ENCODE measurements at regions not wholly inside any gene's neighbourhood (a gene's known extent, or its start where the extent isn't known, plus 50 kb on each side); places are given as distances from the start of the nearest gene placed in this dataset.

DNA sequence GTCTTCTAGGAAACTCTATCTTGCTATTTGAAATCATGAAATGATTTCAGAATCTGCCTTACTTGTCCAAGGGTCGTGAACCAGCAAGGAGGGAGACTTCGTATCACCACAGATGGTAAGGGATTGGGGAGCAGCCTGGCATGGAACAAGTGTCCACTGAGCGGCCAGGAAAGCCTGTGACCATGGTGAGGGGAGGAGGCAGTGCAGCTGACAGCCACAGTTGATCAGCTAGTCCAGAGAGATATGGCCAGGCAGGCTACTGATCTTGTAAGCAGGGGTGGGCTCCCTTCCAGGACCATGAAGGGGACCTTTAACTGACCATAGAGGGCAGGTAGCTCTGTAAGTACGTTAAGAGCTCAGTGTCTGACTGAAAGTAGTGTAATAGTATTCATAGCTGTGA, 96.8 kb upstream of the TENT5A start:
- Histone ChIP-seq H3K4me1 (replicated peaks in 1 of 2) (peaks cover 5 to 26% of the 10 kb centered on the region in 2 donors), H3K27ac (no peak overlapping the region), H3K9me3 (replicated peaks in 1 of 3) (no peaks in the 10 kb centered on the region), H3K4me3 (no peak overlapping the region), H3K36me3 (replicated peaks in 1 of 2) (no peaks in the 10 kb centered on the region), H3K27me3 (no peaks in the 10 kb centered on the region)
- DNase-seq = no peak
- WGBS, 4 donors = 75 to 81% (median 80%) methylated on average over 4 of the region's 4 CpGs
- intact Hi-C loops (cut with DNase I) = no loop called here
- TF ChIP-seq POLR2A (IDR thresholded peaks at IDR 0.05) = no peak
- TF ChIP-seq, protein P1, sequence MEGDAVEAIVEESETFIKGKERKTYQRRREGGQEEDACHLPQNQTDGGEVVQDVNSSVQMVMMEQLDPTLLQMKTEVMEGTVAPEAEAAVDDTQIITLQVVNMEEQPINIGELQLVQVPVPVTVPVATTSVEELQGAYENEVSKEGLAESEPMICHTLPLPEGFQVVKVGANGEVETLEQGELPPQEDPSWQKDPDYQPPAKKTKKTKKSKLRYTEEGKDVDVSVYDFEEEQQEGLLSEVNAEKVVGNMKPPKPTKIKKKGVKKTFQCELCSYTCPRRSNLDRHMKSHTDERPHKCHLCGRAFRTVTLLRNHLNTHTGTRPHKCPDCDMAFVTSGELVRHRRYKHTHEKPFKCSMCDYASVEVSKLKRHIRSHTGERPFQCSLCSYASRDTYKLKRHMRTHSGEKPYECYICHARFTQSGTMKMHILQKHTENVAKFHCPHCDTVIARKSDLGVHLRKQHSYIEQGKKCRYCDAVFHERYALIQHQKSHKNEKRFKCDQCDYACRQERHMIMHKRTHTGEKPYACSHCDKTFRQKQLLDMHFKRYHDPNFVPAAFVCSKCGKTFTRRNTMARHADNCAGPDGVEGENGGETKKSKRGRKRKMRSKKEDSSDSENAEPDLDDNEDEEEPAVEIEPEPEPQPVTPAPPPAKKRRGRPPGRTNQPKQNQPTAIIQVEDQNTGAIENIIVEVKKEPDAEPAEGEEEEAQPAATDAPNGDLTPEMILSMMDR (IDR thresholded peaks at IDR 0.05) = no peak

DNA sequence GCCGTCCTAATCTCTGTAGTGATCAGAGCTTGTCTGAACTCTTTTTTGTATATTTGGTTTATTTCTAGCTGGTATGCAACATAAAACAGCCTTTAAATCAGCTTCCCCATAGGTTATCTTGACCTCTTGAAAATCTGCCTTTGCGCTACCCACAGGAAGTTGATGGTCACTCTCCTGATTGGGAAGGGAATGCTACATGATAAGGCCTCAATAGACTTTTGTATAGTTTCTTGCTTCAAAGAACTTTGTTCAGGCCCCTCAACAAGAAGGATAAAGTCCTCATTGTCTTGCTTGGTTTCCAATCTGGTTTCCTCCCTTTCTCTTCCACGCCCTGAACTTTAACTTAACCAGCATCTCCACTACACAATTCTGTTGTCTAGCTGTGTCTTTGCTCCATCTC, 95.4 kb upstream of the TENT5A start:
- TF ChIP-seq, protein P1 (IDR thresholded peaks at IDR 0.05) = no peak
- no peak for TF ChIP-seq POLR2A (IDR thresholded peaks at IDR 0.05)
- H3K4me3 ChIP-seq = no peak overlapping the region
- H3K4me1 ChIP-seq (replicated peaks in 1 of 2) = peaks cover 11 to 27% of the 10 kb centered on the region in 2 donors
- H3K27me3 ChIP-seq = no peaks in the 10 kb centered on the region
- H3K27ac ChIP-seq = no peak overlapping the region
- 82 to 94% (median 93%) methylated on average over 3 of the region's 3 CpGs for WGBS, 4 donors
- no peak for DNase-seq
- H3K9me3 ChIP-seq (replicated peaks in 1 of 3) = no peaks in the 10 kb centered on the region
- intact Hi-C loops (cut with DNase I) = no loop called here
- no peaks in the 10 kb centered on the region for H3K36me3 ChIP-seq (replicated peaks in 1 of 2)

DNA sequence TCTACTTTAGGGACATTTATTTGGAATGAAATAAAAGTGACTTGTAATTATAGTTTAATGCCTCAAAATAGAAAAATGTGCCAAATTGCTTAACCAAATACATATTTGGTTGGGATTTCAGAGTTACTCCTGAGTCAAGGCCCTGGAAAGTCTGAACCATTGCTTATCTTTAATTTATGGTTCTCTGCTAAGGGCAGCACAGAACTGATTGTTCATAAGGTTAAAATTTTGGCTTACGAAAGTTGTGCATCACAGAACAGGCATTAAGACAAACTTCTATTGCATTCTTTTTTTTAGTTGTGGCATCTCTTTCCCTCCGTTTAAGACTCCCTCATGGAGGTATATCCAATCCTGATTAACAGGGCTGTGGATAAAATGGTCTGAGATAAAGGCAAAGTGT, 92.2 kb upstream of the TENT5A start:
- Histone ChIP-seq H3K4me3 (no peak overlapping the region), H3K4me1 (replicated peaks in 1 of 2) (peaks cover 17 to 34% of the 10 kb centered on the region in 2 donors), H3K9me3 (replicated peaks in 1 of 3) (no peaks in the 10 kb centered on the region), H3K27ac (peak overlapping the region in 4 of 5 donors; percentile 36 to 86 (median 58)), H3K36me3 (replicated peaks in 1 of 2) (no peaks in the 10 kb centered on the region), H3K27me3 (no peaks in the 10 kb centered on the region)
- TF ChIP-seq, protein P1 (IDR thresholded peaks at IDR 0.05) = no peak
- no peak for TF ChIP-seq POLR2A (IDR thresholded peaks at IDR 0.05)
- 30 to 34% (median 32%) methylated on average over 2 of the region's 2 CpGs for WGBS, 4 donors
- peak in 3 of 7 donors; percentile 24 to 49 (median 28) for DNase-seq
- intact Hi-C loops (cut with DNase I) = no loop called here

DNA sequence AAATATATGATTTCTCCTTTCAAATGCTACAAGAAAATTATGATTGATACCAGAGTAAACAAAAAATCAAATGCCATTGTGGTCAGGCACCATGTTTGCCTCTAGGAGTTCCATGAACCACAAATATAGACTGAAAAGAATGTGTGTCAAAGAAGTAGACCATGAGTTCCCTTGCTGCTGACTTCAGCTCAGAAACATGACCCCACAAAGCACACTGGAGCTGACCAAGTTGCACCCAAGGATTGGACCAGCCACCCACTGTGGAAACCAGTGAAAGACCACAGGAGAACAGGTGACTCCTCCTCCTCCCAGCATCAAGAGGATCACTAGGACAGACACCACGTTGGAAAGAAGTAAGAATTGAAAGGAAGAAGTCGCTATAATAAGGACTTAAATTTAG, 90.8 kb upstream of the TENT5A start:
- no peak for TF ChIP-seq POLR2A (IDR thresholded peaks at IDR 0.05)
- TF ChIP-seq, protein P1 (IDR thresholded peaks at IDR 0.05) = no peak
- Histone ChIP-seq H3K4me3 (no peak overlapping the region), H3K27me3 (no peaks in the 10 kb centered on the region), H3K9me3 (replicated peaks in 1 of 3) (no peaks in the 10 kb centered on the region), H3K27ac (peak overlapping the region in 1 of 5 donors; percentile 64), H3K36me3 (replicated peaks in 1 of 2) (no peaks in the 10 kb centered on the region), H3K4me1 (replicated peaks in 1 of 2) (peaks cover 17 to 34% of the 10 kb centered on the region in 2 donors)
- no peak for DNase-seq
- 34 to 69% (median 38%) methylated on average over 2 of the region's 2 CpGs for WGBS, 4 donors
- intact Hi-C loops (cut with DNase I) = no loop called here
